ENCODE measurements at regions not wholly inside any gene's neighbourhood (a gene's known extent, or its start where the extent isn't known, plus 50 kb on each side); places are given as distances from the start of the nearest gene placed in this dataset.

GRCh38 chr9:106419829-106420228, 443.1 kb upstream of the ZNF462 start:
- H3K4me3 Mint-ChIP-seq: no peak overlapping the region
- H3K4me1 Mint-ChIP-seq: peaks cover 21% of the 10 kb centered on the region
- peaks cover 6% of the 10 kb centered on the region for H3K27me3 Mint-ChIP-seq
- ATAC-seq (no peak), DNase-seq (no peak)
- peaks cover 9 to 18% of the 10 kb centered on the region in 2 donors for H3K9me3 Mint-ChIP-seq
- no peak overlapping the region for H3K27ac Mint-ChIP-seq

GRCh38 chr9:106420511-106420944, 442.4 kb upstream of the ZNF462 start:
- Mint-ChIP-seq H3K4me3 (peak overlapping the region; percentile 9 to 21), H3K4me1 (peaks cover 21% of the 10 kb centered on the region), H3K27ac (peak overlapping the region in 1 of 2 donors; percentile 86), H3K27me3 (peaks cover 6% of the 10 kb centered on the region), H3K9me3 (peaks cover 7 to 14% of the 10 kb centered on the region in 2 donors)
- ATAC-seq: peak; percentile 76
- peak; percentile 26 to 63 for DNase-seq

GRCh38 chr9:106421772-106422171, 441.2 kb upstream of the ZNF462 start:
- Mint-ChIP-seq H3K4me3 (no peak overlapping the region), H3K4me1 (peaks cover 21% of the 10 kb centered on the region), H3K27ac (peak overlapping the region in 1 of 2 donors; percentile 2), H3K27me3 (peaks cover 6% of the 10 kb centered on the region), H3K9me3 (peaks cover 0 to 7% of the 10 kb centered on the region in 2 donors)
- DNase-seq: peak; percentile 13 to 52
- peak; percentile 85 for ATAC-seq

- Mint-ChIP-seq H3K27ac (no peak overlapping the region), H3K9me3 (no peaks in the 10 kb centered on the region), H3K27me3 (peaks cover 6% of the 10 kb centered on the region), H3K4me3 (no peak overlapping the region), H3K4me1 (peaks cover 21% of the 10 kb centered on the region)
- ATAC-seq: no peak
- DNase-seq: no peak
Observed at GRCh38 chr9:106423575-106423974, 439.4 kb upstream of the ZNF462 start.

GRCh38 chr9:106432631-106433030, 430.3 kb upstream of the ZNF462 start:
- H3K9me3 Mint-ChIP-seq: peaks cover 9 to 14% of the 10 kb centered on the region in 2 donors
- H3K4me3 Mint-ChIP-seq: no peak overlapping the region
- no peak for DNase-seq
- H3K27ac Mint-ChIP-seq: no peak overlapping the region
- no peaks in the 10 kb centered on the region for H3K4me1 Mint-ChIP-seq
- ATAC-seq: no peak
- H3K27me3 Mint-ChIP-seq: no peaks in the 10 kb centered on the region

- DNase-seq (no peak), ATAC-seq (no peak)
- no peak overlapping the region for H3K4me3 Mint-ChIP-seq
- H3K27ac Mint-ChIP-seq: no peak overlapping the region
- no peaks in the 10 kb centered on the region for H3K4me1 Mint-ChIP-seq
- H3K9me3 Mint-ChIP-seq: peaks cover 14 to 27% of the 10 kb centered on the region in 2 donors
- no peaks in the 10 kb centered on the region for H3K27me3 Mint-ChIP-seq
Observed at GRCh38 chr9:106438928-106439327, 424.0 kb upstream of the ZNF462 start.

GRCh38 chr9:106441283-106441682, 421.7 kb upstream of the ZNF462 start:
- Mint-ChIP-seq H3K9me3 (peaks cover 9 to 27% of the 10 kb centered on the region in 2 donors), H3K4me3 (no peak overlapping the region), H3K27ac (no peak overlapping the region), H3K4me1 (no peaks in the 10 kb centered on the region), H3K27me3 (no peaks in the 10 kb centered on the region)
- DNase-seq (no peak), ATAC-seq (no peak)

GRCh38 chr9:106443520-106443919, 419.4 kb upstream of the ZNF462 start:
- H3K27me3 Mint-ChIP-seq: no peaks in the 10 kb centered on the region
- DNase-seq (no peak), ATAC-seq (no peak)
- H3K4me3 Mint-ChIP-seq: no peak overlapping the region
- no peak overlapping the region for H3K27ac Mint-ChIP-seq
- H3K4me1 Mint-ChIP-seq: no peaks in the 10 kb centered on the region
- H3K9me3 Mint-ChIP-seq: peaks cover 9 to 34% of the 10 kb centered on the region in 2 donors

GRCh38 chr9:106445107-106445506, 417.9 kb upstream of the ZNF462 start:
- no peak for DNase-seq
- ATAC-seq: no peak
- Mint-ChIP-seq H3K27ac (no peak overlapping the region), H3K9me3 (peaks cover 4 to 23% of the 10 kb centered on the region in 2 donors), H3K4me3 (no peak overlapping the region), H3K27me3 (no peaks in the 10 kb centered on the region), H3K4me1 (no peaks in the 10 kb centered on the region)

- no peaks in the 10 kb centered on the region for H3K27me3 Mint-ChIP-seq
- no peak overlapping the region for H3K27ac Mint-ChIP-seq
- peaks cover 5 to 21% of the 10 kb centered on the region in 2 donors for H3K9me3 Mint-ChIP-seq
- no peak overlapping the region for H3K4me3 Mint-ChIP-seq
- ATAC-seq (no peak), DNase-seq (no peak)
- H3K4me1 Mint-ChIP-seq: no peaks in the 10 kb centered on the region
Observed at GRCh38 chr9:106449336-106449927, 413.5 kb upstream of the ZNF462 start.

GRCh38 chr9:106450549-106450948, 412.4 kb upstream of the ZNF462 start:
- DNase-seq: no peak
- Mint-ChIP-seq H3K4me3 (no peak overlapping the region), H3K4me1 (no peaks in the 10 kb centered on the region), H3K9me3 (peaks cover 5 to 21% of the 10 kb centered on the region in 2 donors), H3K27ac (no peak overlapping the region), H3K27me3 (no peaks in the 10 kb centered on the region)
- ATAC-seq: no peak

- Mint-ChIP-seq H3K27me3 (no peaks in the 10 kb centered on the region), H3K4me3 (no peak overlapping the region), H3K4me1 (no peaks in the 10 kb centered on the region), H3K9me3 (peaks cover 5 to 21% of the 10 kb centered on the region in 2 donors), H3K27ac (no peak overlapping the region)
- no peak for ATAC-seq
- DNase-seq: no peak
Observed at GRCh38 chr9:106451223-106451622, 411.7 kb upstream of the ZNF462 start.

- no peak for ATAC-seq
- Mint-ChIP-seq H3K4me1 (no peaks in the 10 kb centered on the region), H3K4me3 (no peak overlapping the region), H3K9me3 (peaks cover 5 to 7% of the 10 kb centered on the region in 2 donors), H3K27ac (no peak overlapping the region), H3K27me3 (no peaks in the 10 kb centered on the region)
- DNase-seq: no peak
Observed at GRCh38 chr9:106456581-106456980, 406.4 kb upstream of the ZNF462 start.

- no peak overlapping the region for H3K27ac Mint-ChIP-seq
- no peak for ATAC-seq
- DNase-seq: no peak
- H3K4me1 Mint-ChIP-seq: no peaks in the 10 kb centered on the region
- H3K27me3 Mint-ChIP-seq: no peaks in the 10 kb centered on the region
- H3K4me3 Mint-ChIP-seq: no peak overlapping the region
- H3K9me3 Mint-ChIP-seq: peaks cover 14% of the 10 kb centered on the region in 2 donors
Observed at GRCh38 chr9:106467113-106467864, 395.7 kb upstream of the ZNF462 start.

- Mint-ChIP-seq H3K4me3 (no peak overlapping the region), H3K27me3 (no peaks in the 10 kb centered on the region), H3K27ac (no peak overlapping the region), H3K4me1 (no peaks in the 10 kb centered on the region), H3K9me3 (peaks cover 13 to 14% of the 10 kb centered on the region in 2 donors)
- DNase-seq (no peak), ATAC-seq (no peak)
Observed at GRCh38 chr9:106467865-106468164, 395.2 kb upstream of the ZNF462 start.

- no peak for DNase-seq
- Mint-ChIP-seq H3K27ac (no peak overlapping the region), H3K4me1 (no peaks in the 10 kb centered on the region), H3K27me3 (no peaks in the 10 kb centered on the region), H3K4me3 (no peak overlapping the region), H3K9me3 (peaks cover 13 to 14% of the 10 kb centered on the region in 2 donors)
- ATAC-seq: no peak
Observed at GRCh38 chr9:106468431-106468830, 394.5 kb upstream of the ZNF462 start.

Measured in stimulated activated naive CD8-positive, alpha-beta T cell treated with anti-CD3 and anti-CD28 coated beads, Interleukin-15, amount 100 ng/mL, for 72 hours (primary cell).